ENCODE measurements at regions not wholly inside any gene's neighbourhood (a gene's known extent, or its start where the extent isn't known, plus 50 kb on each side); places are given as distances from the start of the nearest gene placed in this dataset.
"Not testable (repeated sequence)": the region's sequence is repeated elsewhere in the genome, so short reads cannot be mapped to it uniquely, and the experiment has no call there.

DNA sequence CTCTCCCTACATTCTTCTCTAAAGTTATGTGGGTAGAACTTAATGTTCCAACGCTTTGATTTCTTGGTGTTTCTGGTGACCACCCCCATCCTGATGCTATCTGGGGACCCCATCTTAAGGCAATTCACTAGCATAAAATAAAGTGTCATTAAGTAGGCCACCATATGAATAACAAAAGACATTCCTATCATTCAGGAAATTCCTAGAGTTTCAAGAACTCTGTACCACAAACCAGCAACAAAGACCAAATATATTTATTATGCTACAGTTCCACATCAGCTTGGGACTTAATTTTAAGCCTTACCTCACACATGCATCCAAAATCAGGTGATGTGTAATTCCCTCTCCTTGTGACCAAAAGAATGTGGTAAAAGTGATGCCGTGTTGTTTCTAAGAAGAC, 254.6 kb upstream of the LRRC4C start:
- no peak for DNase-seq

DNA sequence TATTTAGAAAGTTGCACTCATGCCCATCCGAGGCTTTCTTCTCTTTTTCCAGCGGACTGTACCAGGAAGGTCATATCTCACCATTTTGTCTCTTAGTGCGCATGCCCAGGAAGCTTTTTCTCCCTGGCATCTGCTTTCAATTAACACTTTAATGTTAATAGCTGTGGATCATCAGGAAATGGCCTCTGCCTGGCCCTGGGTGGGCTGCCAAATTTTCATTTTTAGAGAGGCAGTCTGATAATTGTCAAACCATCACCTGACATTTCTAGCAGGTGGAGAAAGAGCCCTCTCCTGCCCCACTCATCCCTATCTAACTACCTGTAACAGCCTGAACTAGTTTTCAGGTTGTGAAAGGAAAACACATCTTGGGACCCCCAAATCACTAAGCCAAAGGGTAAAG, 257.4 kb upstream of the LRRC4C start:
- DNase-seq = no peak

GRCh38 chr11:41720761-41721160, 261.3 kb upstream of the LRRC4C start:
- no peak for DNase-seq

- not testable (repeated sequence) for DNase-seq
Observed at GRCh38 chr11:41728161-41728560, 268.7 kb upstream of the LRRC4C start.

- no peak for DNase-seq
Observed at GRCh38 chr11:41775296-41775695, 315.8 kb upstream of the LRRC4C start.

DNA sequence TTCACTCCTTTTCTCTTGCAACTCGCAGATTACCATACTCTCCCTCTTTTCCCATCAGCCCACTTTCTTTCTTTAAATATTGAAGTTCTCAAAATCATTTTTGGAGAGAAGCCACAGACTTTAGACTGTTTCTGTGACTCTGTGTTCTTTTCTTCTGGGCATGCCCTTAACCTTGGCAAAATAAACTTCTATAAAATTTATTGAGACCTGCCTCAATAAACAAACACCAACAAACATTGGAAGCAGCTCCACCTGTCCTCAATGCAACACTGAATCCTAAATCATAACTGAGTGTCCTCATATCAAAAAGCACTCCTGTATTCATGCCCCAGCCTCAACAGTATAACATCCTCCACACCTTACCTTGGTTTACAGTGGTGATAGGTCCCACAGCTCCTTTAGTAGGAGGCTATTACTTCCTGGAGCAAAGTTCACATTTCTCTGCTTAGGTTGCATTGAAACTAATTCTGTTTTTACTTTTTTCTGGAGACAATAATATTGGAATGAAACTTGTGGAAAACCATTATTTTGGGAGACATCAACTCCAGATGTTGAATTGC, 320.0 kb upstream of the LRRC4C start:
- no peak for DNase-seq

DNA sequence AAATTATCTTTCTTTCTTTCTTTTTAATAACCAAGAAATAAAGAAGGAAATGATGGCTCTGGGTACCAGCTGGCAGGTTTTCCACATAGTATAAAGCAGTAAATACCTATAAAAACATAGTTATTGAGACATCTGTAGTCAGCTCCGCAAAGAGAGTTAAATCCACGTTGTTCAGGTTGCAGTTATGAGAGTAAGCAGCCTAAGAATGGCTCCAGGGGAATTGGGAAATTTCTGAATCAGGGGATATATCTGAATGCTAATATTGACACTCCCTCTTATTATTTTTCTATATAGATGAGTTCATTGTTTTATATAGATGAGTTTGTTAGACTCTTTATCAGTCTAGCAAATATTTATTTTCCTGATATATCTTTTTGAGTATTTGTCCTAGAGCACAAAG, 322.0 kb upstream of the LRRC4C start:
- DNase-seq = no peak

GRCh38 chr11:41784513-41785335, 325.3 kb upstream of the LRRC4C start:
- DNase-seq = no peak

DNA sequence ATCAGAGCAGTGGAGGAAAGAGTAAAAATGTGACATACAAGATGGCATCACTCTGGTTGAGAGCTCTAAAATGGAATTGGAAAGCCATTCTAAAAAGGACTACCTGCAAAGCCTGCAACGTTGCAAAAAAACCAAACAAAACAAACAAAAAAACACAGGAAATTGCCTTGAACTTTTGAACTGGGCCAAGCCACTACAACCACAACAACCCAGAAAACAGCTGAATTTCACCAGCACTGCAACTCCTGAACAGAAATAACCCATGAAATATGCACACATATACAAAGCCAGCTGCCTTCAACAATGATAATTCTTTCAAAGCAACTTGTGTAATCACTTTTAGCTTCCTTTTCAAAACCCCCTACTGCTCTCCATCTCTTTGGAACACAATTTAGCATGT, 326.6 kb upstream of the LRRC4C start:
- no peak for DNase-seq

GRCh38 chr11:41788177-41788576, 328.7 kb upstream of the LRRC4C start:
- DNase-seq = no peak

DNA sequence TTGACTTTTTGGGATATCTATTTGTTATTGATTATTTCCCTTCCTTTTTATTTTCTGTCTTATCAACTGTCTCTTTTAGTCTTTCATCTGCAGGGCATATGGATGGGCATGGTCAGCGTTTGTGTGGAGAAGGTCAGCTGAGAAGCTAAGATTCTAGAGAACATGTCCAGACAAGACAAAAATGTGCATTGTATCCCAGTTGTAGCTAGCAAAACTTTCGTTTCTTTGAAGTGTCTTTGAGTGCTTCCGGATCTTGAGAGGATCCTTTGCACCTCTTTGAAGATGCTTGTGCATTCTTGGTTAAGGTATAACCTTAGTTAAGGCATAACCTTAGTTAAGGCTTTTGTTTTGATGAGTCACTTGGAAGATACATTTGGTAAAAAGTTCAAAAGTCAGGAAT, 329.9 kb upstream of the LRRC4C start:
- DNase-seq = no peak

DNA sequence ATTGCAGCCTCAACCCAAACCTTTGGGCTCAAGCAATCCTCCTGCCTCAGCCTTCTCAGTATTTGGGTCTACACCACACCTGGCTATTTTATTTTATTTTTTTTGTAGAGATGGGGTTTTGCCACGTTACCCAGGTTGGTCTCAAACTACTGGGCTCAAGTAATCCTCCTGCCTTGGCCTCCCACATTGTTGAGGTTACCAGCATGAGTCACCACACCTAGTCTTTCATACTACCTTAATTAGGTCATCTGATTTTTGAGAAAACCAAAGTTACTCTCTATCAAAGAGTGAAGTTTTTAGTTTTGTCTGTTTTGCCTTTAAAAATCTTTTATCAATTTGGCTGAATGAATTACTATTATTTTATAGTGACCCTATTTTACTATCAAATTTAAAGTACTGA, 335.6 kb upstream of the LRRC4C start:
- no peak for DNase-seq

DNA sequence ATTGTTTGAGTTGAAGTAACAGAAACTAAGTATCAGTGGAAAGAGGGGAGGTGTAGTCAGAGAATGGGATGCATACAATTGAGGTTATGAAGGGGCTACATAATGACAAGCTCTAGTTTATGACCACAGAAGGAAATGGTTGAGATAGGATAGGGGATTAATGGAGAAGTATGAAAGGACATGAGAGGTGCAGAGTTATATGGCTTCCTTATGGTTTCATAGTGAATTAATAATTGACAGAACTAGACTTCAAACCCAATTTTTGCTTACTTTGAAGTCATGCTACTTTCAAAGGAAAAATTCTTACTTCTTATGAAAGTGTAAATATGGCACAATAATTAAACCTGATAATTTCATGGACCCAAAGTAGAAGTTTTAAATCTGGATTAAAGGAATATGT, 340.3 kb upstream of the LRRC4C start:
- DNase-seq = no peak

GRCh38 chr11:41803895-41804294, 344.4 kb upstream of the LRRC4C start:
- no peak for DNase-seq

GRCh38 chr11:41816396-41816795, 356.9 kb upstream of the LRRC4C start:
- DNase-seq = no peak

GRCh38 chr11:41824287-41824686, 364.8 kb upstream of the LRRC4C start:
- DNase-seq = not testable (repeated sequence)

- no peak for DNase-seq
Observed at GRCh38 chr11:41826085-41826484, 366.6 kb upstream of the LRRC4C start.

- no peak for DNase-seq
Observed at GRCh38 chr11:41836431-41836830, 377.0 kb upstream of the LRRC4C start.

- DNase-seq = no peak
Observed at GRCh38 chr11:41842673-41843072, 383.2 kb upstream of the LRRC4C start.

DNA sequence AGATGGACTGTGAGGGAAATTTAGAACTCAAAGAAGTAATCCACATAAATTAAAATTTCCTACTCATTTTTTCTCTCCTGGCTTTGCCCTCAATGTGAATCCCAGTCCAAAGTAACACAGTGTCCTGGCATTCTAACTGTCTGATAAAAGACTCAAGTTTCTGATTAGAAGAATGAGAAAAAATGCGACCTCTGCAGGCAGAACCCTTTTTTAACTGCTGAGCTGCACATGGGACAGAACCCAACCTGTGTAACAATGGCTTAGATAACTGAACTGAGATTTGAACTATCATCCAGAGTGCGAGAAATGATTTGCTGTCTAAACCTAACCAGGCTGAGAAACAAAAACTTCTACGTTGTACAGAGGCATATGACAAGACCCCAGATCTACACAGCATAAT, 385.6 kb upstream of the LRRC4C start:
- DNase-seq = no peak

DNA sequence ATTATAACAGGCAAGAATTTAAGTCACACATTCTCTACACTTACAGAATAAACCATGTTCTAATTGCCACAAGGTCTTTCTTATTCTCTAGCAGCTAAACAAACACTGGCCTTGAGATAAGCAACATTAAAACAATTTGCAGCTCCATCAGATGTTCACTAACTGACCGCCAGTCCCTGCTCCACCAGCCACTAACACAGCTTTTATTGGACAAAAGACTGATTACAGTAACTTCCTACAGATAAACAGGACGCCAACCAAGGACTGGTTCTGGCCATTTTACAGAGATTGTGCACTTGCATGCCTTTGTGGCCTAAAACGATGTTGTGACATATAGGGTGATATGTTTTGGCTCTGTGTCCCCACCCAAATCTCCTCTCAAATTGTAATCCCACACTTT, 388.9 kb upstream of the LRRC4C start:
- no peak for DNase-seq

DNA sequence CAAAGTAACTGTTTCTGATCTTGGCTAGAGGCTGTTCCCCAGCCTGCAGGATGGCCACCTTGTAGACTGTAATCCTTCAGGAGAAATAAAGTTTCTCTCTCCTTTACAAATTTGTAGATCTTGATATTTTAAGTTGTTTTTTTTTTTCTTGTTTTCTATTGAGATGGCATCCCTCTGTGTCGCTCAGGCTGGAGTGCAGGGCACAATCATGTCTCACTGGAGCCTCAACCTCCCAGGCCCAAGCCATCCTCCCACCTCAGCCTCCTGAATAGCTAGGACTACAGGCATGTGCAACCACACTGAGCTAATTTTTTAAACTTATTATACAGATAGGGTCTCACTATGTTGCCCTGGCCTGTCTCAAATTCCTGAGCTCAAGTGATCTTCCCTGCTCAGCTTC, 389.8 kb upstream of the LRRC4C start:
- DNase-seq = no peak

DNA sequence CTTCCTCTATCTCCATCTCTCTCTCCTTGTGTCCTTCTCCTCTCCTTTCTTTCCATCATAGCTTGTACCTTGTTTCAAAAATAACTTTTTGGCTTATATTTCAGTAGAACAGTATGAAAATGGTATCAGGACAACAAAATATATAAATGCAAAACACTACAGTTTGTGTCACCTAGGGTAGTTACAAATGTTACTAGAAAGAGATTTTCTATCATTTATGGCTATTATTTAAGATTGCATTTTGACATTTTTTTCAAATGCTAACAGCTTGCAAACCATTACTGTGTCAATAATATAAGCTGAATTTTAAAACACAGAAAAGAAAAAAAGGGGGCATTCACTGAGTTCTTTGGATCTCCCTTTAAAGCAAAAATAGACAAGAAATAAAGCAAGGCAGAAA, 392.3 kb upstream of the LRRC4C start:
- no peak for DNase-seq

- no peak for DNase-seq
Observed at GRCh38 chr11:41861838-41862237, 402.4 kb upstream of the LRRC4C start.

- DNase-seq = no peak
Observed at GRCh38 chr11:41866525-41866924, 407.1 kb upstream of the LRRC4C start.

Measured in activated T-cell treated with anti-CD3 and anti-CD28 coated beads, Interleukin-2, amount 50 U/mL, for 48 hours (primary cell).